HPDE6-E6E7 (cell line): ENCODE measurements at regions not wholly inside any gene's neighbourhood (a gene's known extent, or its start where the extent isn't known, plus 50 kb on each side); places are given as distances from the start of the nearest gene placed in this dataset.

Experiments used
- DNase-seq: peaks from one replicate; pipeline ENCODE4 v3.0.0; 2011; ENCODE audit warnings: missing footprints; ENCODE audit errors: extremely low spot score

DNA sequence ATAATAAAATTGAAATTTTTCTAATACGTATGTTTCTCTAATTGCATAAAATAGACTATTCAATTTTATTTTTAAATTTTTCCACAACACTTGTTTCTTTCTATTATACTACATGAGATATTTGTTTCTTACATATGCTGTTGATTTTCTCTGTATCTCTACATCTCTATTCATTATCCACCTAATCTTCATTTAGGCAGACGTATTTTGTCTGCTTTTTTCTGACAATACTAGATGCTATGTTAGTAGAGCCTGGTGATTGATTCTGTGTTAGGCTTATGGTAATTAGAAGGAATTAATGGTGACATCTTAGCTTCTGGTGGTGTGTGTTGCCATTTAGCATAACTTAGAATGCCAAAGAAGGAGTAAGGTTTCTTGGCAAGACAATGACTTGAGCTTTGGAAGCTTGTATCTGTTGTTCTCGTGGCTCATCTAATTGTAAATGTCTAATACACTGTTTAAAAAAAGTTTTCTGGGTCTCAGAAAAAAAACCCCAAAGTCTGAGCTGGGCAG lies 1610.7 kb upstream of the PCDH20 start:
- DNase-seq = no peak

DNA sequence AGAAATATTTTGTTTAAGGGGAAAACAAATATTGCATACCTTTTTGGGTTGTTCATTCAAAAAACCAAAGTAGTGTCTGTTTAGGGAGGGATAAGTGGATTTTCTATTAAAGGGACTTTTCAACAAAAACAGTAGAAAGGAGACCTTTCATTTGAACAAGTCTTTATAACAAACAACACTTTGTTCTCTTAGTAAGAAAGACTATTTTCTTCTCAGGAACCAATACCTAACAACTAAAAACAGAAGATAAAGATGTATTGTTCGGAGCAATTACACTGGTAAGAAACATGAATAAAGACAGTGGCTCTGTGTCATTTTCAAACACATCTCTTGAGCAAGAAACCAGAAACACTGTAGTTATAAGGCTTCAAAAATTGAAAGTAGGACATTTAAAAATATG lies 1610.1 kb upstream of the PCDH20 start:
- no peak for DNase-seq

DNA sequence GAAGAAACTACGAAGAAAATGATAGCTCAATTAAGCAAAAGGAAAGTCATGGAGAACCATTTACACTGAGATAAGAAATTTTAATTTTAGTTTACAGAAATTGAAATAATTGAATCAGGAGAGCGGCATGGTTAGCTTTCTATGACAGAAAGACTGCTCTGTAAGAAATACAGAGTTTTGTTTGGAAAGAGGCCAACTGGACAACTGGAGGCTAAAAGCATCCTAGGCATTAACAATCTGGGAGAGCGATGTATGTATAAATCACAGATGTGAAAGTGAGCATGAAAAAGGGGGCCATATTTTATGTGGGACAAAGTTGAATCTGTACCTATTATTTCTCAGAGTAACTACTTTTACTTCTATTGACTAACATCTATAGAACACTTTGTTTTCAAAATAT lies 1608.8 kb upstream of the PCDH20 start:
- DNase-seq = no peak

DNA sequence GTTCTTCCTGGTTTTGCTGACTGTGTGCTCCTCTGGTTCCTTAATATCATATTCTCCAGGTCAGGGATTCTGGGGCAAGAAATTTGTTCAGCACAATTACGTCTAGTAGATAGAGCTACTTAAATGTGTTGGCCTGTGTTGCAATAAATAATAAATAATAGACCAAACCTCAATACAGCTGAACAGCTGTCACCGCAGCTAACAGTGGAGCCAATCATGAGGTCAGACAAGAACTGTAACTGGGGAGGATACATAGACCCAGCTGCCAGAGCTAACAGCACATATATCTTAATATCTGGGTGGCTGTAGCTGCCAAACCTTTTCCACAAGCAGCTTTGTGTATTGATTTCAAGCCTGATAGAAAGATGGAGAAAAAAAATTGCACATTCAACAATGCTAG lies 1596.3 kb upstream of the PCDH20 start:
- no peak for DNase-seq

DNA sequence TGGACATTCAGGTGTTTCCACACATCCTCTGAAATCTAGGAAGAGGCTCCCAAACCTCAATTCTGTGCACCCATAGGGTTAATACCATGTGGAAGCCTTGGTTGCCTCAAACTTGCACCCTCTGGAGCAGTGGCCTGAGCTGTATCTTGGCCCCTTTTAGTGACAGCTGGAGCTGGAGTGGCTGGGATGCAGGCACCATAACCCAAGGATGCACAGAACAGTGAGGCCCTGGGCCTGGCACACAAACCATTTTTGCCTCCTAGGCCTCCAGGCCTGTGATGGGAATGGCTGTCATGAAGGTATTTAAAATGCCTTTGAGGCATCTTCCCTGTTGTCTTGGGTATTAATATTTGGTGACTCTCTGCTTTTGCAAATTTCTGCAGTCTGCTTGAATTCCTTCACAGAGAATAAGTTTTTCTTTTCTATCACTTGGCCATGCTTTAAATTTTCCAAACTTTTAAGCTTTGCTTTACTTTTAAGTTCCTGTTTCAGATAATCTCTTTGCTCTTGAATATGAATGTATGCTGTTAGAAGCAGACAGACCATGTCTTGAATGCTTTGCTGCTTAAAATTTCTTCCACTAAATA lies 1594.5 kb upstream of the PCDH20 start:
- DNase-seq = no peak

DNA sequence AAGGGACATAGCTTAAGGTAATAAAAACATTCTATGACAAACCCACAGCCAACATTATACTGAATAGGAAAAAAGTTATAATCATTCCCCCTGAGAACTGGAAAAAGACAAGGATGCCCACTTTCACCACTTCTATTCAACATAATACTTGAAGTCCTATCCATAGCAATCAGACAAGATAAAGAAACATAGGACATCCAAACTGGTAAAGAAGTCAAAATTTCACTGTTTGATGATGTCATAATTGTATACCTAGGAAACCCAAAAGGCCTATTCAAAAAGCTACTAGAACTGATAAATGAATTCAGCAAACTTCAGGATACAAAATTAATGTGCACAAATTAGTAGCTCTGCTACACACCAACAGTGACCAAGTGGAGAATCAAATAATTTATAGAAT lies 1590.0 kb upstream of the PCDH20 start:
- DNase-seq = no peak

DNA sequence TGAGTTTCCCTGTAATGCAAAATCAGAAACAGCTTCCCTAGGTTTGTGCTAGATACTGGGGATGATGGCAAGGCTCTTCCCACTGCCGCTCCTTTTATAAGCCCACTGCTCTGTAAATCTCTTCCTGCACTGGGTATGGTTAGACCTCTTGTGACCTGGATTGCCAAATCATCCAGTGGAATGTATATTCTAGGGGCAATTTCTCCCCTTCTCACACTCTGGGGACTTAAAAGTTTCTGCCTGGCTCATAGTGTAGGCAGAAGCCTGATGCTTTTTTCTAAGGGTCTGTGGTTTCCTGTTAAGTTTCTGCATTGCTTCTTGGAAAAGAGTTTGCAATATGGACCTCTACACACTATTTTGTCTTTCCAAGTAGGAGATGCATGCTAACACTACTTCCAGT lies 1582.0 kb upstream of the PCDH20 start:
- no peak for DNase-seq

DNA sequence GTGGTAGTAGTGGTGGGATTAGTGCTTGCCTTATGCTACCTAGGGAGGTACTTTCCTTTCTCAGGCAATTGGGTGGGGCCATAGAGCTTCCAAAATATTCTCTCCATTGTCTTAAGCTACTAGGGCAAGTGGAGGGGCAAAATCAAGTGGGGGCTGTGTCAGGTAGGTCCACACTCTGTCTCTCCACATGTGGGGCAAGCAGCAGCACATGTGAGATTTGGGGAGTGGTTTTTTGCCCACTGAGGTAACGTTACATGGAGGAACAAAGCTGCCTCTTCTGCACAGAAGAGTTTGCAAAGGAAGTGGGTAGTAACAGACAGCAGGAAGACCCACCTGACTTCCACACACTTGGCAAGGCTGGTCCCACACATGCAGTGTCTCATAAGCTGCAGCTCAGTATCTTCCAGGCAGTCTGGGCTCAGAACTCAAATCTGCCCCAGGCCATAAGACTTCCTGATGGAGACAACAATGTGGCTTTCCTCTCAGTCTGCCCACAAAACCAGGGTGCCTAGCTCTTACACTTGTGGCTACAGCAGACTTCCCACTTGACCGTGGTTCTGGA lies 1581.5 kb upstream of the PCDH20 start:
- no peak for DNase-seq

DNA sequence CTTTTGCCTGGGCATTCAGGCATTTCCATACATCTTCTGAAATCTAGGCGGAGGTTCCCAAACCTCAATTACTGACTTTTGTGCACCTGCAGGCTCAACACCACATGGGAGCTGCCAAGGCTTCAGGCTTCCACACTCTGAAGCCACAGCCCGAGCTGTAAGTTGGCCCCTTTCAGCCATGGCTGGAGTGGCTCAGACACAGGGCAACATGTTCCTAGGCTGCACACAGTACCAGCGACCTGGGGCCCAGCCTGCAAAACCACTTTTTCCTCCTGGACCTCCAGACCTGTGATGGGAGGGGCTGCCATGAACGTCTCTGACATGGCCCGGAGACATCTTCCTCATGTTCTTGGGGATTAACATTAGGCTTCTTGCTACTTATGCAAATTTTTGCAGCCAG lies 1558.2 kb upstream of the PCDH20 start:
- no peak for DNase-seq

DNA sequence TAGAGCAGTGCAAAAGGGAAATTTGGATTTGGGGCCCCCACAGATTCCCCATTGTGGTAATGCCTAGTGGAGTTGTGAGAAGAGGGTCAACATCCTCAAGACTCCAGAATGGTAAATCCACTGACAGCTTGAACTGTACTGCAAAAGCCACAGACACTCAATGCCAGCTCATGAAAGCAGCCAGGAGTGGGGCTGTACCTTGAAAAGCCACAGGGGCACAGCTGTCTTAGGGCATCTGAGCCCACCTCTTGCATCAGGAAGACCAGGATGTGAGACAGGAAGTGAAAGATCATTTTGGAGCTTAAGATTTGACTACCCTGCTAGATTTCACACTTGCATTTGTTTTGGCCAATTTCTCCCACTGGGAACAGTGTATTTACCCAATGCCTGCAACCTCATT lies 1548.9 kb upstream of the PCDH20 start:
- no peak for DNase-seq

DNA sequence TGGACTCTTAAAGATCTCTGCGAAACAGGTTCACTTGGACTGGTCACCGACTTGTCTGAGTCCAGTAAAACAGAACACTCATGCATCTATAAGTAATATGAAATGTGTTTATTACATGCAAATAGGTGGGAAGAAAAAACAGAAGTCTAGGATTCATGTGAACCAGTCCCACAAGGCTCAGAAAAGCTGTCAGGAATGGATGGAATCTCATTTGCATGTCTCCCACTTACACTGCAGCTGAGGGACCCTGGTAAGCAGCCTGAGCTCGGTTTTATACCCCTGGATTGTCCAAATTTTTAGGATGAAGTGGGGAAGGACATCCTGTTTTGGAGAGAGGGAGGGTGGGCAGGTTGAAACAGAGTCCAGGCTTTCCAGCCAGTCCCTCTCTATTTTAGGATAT lies 1545.1 kb upstream of the PCDH20 start:
- no peak for DNase-seq

DNA sequence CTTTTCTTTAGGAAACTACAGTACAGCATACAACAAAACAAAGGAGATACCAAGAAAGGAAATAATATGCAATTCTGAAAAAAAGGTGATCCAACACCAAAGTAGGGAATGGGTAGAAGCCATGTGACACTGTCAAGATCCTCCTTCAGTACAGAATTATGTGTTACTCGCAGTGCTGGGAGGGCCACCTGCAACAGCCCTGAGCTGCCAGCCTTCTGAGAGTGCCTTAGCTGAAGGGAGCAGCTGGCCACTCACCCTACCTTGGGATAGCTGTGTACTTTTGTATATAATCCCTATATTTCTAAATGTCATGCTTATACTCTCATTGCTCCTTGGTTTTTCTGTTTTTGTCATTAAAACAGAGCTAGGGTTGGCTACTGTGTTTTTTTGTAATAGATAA lies 1518.2 kb upstream of the PCDH20 start:
- DNase-seq = no peak

DNA sequence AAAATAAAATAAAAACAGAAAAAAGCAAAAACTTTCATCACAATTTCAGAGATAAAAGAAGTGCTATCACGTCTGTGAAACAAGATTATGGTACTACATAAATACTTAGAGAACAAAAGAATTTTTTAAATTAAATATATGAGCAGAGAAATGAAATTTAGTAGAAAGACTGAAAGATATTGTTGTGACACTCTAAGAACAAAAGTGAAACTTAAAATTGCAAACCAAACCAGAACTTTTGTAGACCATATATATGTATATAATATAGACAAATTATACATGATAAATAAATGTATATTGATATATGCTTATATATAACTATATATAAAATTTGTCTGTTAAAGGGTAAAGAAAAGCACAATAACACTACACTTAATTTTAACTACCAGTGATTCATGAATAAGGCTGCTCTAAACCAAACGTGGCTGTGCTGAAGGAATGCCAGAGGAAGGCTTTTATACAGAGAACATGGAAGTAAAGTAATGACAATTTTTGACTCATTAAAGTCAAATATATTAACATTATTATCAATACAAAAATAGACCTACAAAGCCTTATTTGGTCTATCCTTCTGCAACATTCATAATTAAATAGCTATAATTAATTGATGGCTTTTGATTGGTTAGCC lies 1516.7 kb upstream of the PCDH20 start:
- DNase-seq = no peak

DNA sequence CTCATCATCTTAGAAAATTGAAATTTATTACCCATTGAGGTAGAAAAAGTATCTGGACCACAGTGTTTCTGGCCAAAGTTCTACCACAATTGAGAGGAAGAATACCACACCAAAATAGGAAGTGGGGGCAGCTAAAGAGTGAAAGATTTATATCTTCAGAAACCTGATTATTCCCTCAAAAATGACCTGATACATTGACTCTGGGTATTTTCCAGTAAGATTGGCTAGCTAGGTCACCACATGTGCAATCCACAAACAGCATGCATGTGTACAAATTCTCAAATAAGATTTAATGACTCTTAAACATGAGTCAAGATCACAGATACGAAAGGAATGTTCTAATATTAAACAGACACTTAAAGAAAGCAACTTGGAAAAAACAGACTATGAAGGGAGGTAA lies 1516.2 kb upstream of the PCDH20 start:
- no peak for DNase-seq

DNA sequence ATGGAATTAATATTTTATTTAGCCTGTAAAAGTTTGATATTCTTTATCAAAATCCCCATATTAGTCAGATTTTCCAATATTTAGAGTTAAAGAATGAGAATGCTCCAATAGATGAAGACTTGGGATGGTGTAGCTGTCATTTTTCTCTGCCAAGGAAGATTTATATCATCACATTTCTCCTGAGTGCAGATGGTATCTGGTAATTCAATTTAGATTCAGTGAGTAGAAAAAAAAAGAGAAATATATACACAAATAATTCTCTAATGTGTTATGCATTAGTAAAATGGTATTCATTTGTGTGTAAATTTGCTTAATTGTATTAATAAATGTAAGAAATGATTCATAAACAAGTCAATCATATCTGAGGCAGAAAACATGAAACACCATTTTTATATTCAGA lies 1508.7 kb upstream of the PCDH20 start:
- DNase-seq = no peak

DNA sequence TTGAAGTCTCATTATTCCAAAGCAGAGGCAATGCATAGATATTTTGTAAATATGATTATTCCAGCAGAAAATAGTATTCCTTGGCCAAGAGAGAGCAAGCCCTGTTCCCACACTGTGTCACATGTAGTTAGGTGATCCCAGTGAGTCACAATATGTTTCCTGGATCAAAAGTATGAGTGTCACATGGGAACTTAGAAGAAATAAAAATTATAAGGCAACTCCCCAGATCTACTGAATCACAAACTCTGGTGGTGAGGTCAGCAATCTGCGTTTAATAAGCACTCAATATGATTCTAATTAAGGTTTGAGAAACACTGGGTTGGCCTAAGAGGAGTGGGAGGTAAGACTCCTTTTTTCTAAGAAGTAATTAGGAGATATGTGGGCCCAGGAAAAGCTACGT lies 1504.5 kb upstream of the PCDH20 start:
- no peak for DNase-seq

DNA sequence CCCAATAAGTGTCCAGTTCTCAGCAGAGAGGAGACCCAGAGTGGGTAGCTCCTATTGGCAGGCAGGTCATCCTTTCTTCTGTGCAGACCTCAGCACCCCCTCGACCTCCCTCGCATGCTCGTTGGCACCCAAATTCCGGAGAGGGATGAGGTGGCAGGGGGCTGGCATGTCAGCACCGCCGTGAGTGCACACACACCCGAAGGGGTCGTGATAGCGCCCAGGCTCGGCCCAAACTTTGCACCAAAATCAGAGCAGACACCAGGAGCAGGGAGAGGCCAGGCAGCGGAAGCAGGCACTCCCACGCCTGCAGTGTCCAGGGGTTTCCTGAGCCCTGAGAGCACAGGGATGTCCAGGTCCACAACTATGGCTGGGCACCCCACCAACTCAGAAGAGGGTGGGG lies 1503.8 kb upstream of the PCDH20 start:
- no peak for DNase-seq

DNA sequence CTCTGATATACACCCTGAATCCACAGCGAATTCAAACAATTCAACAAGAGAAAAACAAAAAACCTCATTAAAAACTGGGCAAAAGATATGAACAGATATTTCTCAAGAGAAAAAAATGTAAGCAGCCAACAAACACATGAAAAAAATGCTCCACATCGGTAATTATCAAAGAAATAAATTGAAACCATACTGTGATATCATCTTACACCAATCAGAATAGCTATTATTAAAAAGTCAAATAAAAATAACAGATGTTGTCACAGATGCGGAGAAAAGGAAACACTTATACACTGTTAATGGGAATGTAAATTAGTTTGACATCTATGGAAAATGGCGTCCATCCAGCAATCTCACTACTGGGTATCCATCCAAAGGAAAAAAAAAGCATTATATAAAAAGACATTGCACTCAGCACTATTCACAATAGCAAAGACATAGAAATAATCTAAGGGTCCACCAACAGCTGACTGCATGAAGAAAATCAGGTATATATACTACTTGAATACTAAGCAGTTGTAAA lies 1495.0 kb upstream of the PCDH20 start:
- no peak for DNase-seq

DNA sequence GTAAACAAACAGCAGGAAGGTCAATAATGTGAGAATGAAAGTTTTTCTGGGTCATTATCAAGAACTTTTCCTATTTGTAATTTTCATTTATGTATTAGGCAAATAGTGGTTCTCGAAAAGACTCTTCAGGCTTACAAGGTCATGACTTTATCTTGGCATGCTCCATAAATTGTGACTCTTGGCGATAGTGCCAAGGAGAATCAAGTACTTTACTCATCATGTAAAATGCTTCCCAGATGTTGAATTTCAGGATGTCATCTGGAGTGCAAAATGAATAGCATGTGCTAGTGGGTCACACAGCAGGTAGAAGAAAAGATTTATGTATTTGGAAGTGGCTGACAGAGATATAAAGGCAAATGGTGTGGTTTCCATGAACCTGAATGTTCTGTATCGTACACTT lies 1492.7 kb upstream of the PCDH20 start:
- no peak for DNase-seq

DNA sequence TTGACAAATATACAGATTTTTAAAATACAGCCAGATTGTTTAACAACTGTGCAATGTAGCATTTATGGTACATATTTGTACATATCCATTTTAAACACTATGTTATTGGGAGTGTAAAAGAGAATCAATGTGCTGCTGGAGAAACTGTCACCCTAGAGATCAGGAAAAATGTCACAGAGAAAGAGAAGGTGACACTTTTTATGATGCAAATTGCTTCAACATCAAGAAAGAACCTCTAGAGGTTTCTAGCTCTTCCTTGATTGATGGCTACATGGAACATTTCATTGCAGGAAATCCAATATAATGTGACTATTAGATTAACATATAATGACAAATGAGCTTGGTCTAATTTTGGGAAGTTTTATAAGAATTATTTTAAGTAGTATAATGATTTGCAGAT lies 1491.2 kb upstream of the PCDH20 start:
- no peak for DNase-seq

DNA sequence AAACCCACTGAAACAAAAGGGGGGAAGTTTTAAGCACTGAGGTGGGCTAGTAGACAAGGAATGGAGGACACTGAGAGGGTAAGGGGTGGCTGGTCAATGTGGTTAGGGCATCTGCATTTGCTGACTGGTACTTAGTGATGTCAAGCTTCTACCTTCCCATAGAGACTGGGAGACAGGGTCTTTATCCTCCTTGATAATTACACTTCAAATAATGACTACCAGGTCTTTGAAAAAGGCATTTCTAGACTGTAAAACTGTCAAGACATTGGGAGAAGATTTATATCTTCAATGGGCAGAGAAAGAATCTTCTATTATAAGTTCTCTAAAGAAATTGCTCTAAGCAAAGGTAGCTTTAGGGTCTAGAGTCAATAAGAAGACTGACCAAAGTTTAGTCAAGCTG lies 1490.8 kb upstream of the PCDH20 start:
- no peak for DNase-seq

DNA sequence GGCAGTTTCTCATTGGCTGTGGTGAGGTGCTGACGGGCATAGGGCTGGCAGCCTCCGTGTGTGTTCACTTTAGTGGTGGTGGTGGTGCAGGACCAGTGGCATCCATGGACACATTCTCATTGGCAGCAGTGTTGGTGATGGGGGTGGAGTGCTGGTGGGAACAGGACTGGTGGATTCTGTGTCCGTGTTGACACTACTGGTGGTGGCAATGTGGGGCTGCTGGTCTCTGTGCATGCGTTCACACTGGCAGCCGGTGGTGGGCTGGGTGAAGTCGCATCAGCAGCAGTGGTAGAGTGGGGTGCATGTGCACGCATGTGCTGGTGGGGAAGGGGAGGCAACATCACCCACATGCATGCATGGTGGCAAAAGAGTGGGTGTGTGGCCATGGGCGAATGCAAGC lies 1471.4 kb upstream of the PCDH20 start:
- no peak for DNase-seq

DNA sequence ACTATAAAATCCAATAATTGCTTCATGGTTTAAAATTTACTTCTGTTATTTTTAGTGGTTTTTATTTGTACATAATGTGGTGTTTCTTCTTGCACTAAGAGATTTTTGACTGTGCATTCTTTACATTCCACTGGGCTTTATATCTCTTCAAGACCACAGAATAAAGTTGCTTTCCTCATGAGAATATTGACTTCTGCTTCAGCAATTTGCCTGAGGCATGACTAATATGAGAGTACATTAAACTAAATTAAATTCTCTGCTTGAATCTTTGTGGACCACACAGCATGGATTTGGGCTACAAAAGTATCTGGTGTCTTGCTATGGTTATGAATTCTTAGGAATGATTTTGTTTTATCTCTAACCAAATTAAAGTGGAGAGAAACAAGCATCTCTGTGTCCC lies 1463.4 kb upstream of the PCDH20 start:
- no peak for DNase-seq
